GM19395 (cell line): ENCODE measurements at regions not wholly inside any gene's neighbourhood (a gene's known extent, or its start where the extent isn't known, plus 50 kb on each side); places are given as distances from the start of the nearest gene placed in this dataset.
A peak's percentile ranks its signal among the peaks of the same experiment; 100 is the strongest.

Experiments used
- ATAC-seq: cut with Tn5 transposase; IDR thresholded peaks from one replicate; pipeline ENCODE4 v1.9.1; 2021; ENCODE audit warnings: mild to moderate bottlenecking, moderate library complexity; ENCODE audit not compliant: unreplicated experiment

DNA sequence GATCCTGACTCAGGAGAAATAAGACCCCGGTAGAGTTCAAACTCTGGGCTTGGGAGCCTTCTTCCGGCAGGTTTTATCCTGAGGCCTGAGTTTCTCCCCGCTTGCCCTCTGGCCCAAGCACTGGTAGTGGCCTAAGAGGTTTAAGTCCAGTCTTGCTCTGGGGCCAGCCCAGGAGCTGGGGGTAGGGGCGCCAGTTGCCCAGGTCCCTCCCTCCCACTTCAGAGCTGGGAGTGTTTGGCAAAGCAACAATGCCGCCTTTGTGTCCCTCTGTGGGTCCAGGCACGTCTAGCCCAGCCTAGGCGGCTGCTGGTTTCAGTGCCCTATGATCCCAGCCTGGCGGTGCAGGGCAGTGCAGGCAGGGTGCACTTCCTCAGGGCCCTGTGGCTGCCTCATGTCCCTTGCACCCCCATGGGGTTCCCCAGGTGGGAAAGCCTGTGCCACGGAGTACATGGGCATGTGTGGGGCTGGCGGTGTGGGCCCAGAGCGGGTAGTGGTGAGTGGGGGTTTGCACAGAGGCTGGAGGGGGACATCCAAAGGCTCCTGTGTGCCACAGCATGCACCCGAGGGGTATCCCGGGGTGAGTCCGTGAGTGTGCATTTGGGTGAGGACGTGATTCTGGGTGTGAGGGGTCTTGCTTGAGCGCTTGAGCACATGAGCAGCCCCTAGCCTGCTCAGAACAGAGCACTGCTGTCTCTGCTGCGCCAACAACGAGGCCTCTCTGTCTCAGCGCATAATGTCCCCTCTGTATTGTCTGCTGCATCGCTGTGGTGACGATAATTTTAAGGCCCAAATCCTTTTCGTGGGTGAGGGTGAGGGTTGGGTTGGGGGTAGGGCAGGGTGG is 61.7 kb upstream of the PSD2 start:
- ATAC-seq: no peak

- ATAC-seq: no peak
Observed at GRCh38 chr5:139734539-139734916, 61.1 kb upstream of the PSD2 start.

DNA sequence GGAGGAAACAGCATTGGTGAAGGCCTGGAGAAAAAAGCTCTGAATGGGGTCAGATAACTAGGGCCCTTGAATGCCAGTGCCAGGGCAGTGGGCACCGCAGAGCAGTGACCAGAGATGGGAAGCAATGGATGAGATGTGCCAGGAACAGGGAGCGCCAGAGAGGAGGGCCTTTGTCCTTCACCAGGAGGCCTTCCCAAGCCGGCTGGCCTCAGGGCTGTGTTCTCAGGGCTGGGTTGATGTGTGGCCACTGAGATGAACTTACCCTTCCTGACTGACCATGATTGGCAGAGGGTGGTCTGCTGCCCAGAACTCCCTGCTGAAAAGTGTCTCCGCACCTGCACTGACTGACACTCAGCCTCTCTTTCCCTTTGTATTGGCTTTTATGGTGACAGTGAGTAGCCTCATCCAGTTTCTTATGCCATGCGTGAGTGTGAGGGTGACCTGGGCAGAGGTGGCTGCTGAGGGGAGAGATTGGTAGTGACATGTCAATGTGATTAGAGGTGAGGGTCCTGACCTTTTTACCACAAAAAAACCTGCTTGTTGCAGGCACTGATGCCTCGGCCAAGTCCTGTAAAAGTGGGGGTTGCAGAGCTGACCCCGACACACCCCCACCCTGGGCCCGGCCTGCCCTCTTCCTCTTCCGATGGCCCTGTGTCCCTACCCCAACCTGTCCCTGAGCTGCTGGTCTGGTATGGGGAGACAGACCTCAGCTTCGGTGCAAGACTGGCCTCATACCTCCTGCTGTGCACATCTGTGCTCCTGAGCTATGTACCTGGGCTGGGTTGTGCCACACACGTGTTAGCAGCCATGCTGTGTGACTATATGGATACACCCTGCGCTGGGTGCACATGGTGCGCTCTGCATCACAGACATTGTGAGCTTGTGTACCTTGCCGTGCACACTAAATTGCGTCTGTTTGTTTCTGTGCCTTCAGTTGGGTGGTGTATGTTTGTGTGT is 57.1 kb upstream of the PSD2 start:
- no peak for ATAC-seq

DNA sequence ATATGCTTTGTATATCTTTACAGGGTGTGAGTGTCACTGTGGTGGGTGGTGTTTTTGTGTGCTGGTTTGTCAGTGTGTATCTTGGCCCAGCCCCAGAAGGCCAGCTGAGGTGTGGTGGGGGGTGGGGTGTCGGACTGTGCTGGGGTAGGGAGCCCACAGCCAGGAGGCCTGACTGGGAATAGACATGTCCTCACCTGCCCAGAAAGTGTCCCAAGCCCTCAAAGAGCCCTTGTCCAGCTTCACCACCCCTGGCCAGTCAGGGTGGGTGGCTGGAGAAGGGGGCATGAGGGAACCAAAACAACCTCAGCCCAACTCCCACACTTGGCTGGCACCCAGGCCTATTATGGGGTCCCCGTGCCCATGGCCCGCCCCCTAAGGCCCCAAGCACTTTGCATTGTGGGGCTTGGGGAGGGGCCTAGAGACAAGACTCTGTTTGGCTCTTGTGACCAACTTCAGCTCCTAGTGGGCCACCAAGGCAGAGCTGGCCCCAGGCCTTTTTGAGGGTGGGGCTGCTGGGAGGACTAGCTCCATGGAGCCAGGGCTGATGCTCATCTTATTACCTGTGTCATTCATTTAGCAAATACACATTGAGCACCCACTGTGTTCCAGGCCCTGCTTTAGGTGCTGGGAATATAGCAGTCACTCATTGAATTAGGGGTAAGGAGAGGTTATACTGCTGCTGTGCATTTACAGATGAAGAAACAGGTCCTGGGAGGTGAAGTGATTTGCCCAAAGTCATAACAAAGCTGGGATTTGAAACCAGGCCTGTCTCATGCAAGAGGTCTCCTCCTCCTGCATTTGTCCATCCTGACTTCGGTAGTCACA is 56.2 kb upstream of the PSD2 start:
- ATAC-seq: no peak

- no peak for ATAC-seq
Observed at GRCh38 chr5:139740138-139740991, 55.2 kb upstream of the PSD2 start.

GRCh38 chr5:139740992-139741672 is 54.5 kb upstream of the PSD2 start:
- ATAC-seq: no peak

DNA sequence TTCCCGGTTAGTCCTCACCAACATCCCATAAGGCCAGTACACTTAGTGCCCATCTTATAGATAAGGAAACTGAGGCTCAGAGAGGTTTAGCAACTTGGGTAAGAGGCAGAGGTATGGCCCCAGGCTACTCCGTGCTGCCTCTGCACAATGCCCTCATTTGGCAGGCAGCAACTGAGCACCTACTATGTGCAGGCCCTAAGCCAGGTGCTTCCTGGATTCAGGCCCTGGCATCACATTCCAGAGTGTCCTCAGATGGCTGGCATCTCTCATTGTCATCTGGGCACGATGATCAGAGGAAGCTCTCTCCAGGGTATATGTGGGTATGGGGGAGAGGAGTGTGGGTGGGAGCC is 53.8 kb upstream of the PSD2 start:
- no peak for ATAC-seq

- no peak for ATAC-seq
Observed at GRCh38 chr5:139742173-139742903, 53.3 kb upstream of the PSD2 start.

DNA sequence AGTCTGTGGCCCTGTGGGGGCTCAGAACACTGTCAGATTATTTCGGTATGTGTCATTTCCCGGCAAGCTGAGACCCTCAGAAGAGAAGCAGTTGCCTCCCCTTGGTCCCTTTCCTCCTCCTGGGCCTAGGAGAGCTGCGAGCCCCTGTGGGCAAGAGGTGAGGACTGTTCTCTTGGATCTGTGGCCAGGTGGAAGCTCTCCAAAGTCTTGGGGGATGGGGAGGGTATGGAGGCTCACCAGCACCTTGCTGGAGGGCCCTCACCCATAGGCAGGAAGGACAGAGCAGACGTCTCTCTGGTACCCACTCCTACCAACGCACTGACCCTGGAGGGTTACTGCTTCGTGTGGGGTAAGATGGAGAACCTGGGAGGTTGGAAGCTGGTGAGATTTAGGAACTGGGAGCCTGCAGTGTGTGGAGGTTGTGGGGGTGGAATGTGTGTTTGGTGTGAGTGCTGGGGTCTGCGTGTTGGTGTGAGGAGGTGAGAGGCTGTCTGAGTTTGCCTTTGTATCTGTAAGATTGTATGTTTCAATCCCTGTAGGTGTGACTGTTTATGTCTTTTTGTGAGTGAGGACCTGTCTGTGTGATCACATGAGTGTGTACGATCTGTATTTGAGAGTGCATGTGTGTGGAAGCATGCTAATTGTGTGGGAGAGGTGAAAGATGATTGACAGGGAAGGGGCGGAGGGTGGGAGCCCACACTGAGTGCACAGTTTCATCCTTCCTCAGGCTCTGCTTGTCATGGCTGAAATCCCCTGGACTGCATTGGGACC is 52.4 kb upstream of the PSD2 start:
- ATAC-seq: no peak

- no peak for ATAC-seq
Observed at GRCh38 chr5:139743804-139744203, 51.8 kb upstream of the PSD2 start.

GRCh38 chr5:139744471-139745131 is 51.0 kb upstream of the PSD2 start:
- ATAC-seq: no peak

- no peak for ATAC-seq
Observed at GRCh38 chr5:139745132-139745799, 50.3 kb upstream of the PSD2 start.

DNA sequence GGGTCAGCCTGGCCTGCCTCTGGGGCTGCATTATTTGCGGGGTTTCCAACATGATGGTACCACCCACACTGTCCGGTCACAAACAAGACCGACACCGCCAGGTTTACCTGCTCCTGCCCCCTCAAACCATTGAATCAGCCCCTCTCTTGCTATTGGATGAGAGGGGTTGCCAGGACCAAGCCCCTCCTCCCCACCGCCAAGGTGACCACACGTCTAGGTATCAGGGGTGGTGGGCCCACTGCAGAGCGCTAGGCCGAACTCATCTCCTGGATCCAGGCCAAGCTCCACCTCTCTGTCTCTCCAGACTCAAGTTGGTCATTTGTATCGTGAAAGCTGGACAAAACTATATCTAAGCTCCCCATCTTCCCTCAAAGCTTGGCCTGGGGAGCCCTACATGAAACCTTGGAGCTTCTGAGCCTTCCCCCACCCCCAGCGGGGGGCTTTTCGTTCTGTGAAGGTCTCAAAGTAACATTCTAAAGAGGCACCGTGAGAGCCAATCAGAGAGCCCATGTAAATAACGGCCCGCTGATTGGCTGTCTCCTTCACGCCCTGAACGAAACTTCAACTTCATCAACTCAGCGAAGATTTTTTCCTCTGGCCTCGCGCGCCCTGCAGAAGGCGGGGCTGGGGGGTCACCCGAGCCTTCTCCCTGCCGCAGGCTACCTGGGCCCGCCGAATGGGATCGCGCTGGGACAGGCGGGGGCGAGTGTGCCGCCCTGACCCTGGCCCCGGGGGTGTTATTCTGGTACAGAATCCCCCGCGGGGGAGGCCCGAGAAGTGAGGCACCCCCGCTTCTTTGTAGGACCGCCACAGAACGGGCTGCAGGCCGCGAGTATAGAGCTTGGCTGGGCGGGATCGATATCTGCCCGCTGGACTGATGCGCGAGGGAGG is 49.6 kb upstream of the PSD2 start:
- peak; percentile 44 for ATAC-seq
